ENCODE measurements at regions not wholly inside any gene's neighbourhood (a gene's known extent, or its start where the extent isn't known, plus 50 kb on each side); places are given as distances from the start of the nearest gene placed in this dataset.
"Not testable (repeated sequence)": the region's sequence is repeated elsewhere in the genome, so short reads cannot be mapped to it uniquely, and the experiment has no call there.

DNA sequence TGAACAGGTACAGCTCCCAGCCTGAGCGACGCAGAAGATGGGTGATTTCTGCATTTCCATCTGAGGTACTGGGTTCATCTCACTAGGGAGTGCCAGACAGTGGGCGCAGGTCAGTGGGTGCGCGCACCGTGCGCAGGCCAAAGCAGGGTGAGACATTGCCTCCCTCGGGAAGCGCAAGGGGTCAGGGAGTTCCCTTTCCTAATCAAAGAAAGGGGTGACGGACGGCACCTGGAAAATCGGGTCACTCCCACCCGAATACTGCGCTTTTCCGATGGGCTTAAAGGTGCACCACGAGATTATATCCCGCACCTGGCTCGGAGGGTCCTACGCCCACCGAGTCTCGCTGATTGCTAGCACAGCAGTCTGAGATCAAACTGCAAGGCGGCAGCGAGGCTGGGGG lies 102.1 kb upstream of the CPNE4 start:
- TF ChIP-seq, protein P1, sequence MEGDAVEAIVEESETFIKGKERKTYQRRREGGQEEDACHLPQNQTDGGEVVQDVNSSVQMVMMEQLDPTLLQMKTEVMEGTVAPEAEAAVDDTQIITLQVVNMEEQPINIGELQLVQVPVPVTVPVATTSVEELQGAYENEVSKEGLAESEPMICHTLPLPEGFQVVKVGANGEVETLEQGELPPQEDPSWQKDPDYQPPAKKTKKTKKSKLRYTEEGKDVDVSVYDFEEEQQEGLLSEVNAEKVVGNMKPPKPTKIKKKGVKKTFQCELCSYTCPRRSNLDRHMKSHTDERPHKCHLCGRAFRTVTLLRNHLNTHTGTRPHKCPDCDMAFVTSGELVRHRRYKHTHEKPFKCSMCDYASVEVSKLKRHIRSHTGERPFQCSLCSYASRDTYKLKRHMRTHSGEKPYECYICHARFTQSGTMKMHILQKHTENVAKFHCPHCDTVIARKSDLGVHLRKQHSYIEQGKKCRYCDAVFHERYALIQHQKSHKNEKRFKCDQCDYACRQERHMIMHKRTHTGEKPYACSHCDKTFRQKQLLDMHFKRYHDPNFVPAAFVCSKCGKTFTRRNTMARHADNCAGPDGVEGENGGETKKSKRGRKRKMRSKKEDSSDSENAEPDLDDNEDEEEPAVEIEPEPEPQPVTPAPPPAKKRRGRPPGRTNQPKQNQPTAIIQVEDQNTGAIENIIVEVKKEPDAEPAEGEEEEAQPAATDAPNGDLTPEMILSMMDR (IDR thresholded peaks at IDR 0.05; ENCODE audit: low read depth, low read length, poor library complexity, severe bottlenecking), result not testable (repeated sequence)
- TF ChIP-seq EZH2phosphoT487 (IDR thresholded peaks at IDR 0.05; ENCODE audit: borderline replicate concordance, low read length), result not testable (repeated sequence)

All from DOHH2 (cell line).